HG03060 (cell line): ENCODE measurements at regions not wholly inside any gene's neighbourhood (a gene's known extent, or its start where the extent isn't known, plus 50 kb on each side); places are given as distances from the start of the nearest gene placed in this dataset.
A peak's percentile ranks its signal among the peaks of the same experiment; 100 is the strongest.

Source experiments
- ATAC-seq: cut with Tn5 transposase; IDR thresholded peaks from one replicate; pipeline ENCODE4 v1.9.1; 2021; ENCODE audit warnings: low read depth, moderate number of reproducible peaks; ENCODE audit not compliant: unreplicated experiment

GRCh38 chr4:179831274-179831673 lies 2389.0 kb upstream of the AGA start:
- ATAC-seq, result no peak

- ATAC-seq, result no peak
These were observed 2394.2 kb upstream of the AGA start for GRCh38 chr4:179836179-179837075.

- no peak for ATAC-seq
These were observed 2399.8 kb upstream of the TENM3 start for GRCh38 chr4:179843370-179843769.

GRCh38 chr4:179855469-179855868 lies 2387.7 kb upstream of the TENM3 start:
- ATAC-seq, result no peak

GRCh38 chr4:179858221-179858620 lies 2385.0 kb upstream of the TENM3 start:
- ATAC-seq, result no peak

DNA sequence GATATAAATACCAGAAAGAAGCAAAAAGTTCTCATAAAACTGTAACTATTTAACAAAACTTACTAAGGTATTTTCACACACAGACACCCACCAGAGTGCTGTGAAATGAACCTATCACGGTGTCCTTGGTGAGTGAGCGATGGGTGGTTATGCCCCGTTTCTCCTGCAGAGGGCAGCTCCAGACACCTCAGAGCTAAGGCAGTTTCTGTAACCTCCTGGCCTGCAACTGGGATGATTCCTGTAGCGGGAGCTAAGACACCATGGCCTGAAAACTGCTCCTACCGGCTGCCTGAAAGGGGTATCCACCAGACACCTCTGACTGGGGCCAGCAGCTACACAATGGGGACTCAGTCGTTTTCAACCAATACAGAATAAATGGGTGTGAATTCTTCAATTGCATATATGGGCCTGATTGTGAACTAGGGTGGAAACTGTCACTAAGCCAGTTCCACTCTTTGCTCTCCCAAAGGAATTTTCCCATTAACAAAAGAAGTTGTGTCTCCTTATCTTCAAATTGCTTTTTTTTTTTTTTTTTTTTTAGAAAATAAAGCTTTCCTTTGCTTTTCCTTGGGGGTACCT lies 2375.8 kb upstream of the TENM3 start:
- ATAC-seq, result peak; percentile 86

DNA sequence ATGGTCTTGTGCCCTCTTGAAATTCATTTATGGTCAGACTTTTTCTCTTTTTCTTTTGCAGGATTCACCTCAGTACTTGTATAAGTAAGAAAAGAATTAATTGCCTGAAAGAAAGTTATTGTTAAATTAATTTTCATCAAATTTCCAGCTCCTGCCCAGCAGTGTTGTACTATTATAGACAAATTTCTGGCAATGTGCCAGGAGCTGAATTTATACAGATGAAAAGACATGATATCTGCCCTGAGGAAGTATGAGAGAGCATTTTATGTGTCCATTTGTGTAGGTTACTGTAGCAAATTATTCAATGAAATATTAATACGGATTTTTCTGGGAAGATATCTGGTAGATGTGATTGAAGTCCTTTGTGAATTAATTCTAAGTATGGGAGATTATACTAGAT lies 2371.5 kb upstream of the TENM3 start:
- no peak for ATAC-seq

DNA sequence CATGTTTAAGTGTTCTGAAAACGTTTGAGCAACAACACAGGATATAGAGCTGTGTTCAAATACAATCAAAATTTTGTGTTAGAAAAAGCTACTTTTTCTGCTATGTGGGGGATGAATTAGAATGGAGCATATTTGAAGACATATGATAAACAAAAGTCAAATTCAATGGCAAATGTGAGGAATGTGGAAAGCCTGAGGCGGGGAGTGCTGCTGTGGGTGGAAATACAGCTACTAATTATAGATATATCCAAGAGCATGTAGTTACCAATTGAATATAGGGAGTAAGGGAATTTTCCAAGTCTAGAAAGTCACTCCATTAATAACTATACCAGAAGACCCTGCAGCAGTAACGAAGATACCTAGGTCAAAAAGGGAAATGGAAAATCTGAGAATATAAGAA lies 2370.4 kb upstream of the TENM3 start:
- ATAC-seq, result no peak

DNA sequence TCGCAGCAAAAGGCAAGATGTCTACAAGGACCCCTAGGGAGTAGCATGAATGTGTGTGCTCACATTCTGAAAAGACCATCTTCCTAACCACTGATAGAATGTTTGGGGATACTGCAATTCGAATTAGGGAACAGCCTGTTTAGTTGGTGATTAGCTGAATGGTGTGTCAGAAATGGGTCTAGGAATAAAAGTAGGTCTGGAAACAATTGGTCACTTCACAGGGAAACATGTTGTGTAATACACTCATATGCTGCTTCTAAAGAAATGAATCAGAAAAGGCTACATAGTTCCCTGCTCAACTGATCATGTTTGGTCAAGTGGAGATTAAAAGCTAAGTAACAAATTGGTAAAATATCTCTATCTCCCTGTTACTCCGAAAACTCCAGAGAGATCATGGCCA lies 2362.4 kb upstream of the TENM3 start:
- no peak for ATAC-seq

GRCh38 chr4:179894066-179894778 lies 2349.0 kb upstream of the TENM3 start:
- no peak for ATAC-seq

DNA sequence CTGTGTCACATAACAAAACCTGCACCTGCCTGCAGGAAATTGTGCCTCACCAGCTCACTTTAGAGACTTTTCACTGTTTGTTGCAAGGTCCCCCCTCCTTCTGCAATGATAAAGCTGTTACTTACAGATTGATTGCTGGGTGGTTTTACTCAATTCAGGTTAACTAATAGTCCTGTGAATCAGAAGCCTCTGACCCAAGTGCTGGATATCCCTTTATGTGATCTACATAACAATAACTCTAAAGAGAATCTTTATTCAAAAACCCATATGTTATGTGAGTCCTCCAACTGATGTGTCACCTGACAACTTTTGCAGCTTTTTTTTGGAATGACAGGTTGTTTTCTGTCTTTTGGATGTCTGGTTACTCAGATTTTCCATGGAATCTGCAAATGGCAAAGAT lies 2323.6 kb upstream of the TENM3 start:
- no peak for ATAC-seq

GRCh38 chr4:179927473-179927872 lies 2315.7 kb upstream of the TENM3 start:
- no peak for ATAC-seq

GRCh38 chr4:179941911-179942310 lies 2301.3 kb upstream of the TENM3 start:
- no peak for ATAC-seq

DNA sequence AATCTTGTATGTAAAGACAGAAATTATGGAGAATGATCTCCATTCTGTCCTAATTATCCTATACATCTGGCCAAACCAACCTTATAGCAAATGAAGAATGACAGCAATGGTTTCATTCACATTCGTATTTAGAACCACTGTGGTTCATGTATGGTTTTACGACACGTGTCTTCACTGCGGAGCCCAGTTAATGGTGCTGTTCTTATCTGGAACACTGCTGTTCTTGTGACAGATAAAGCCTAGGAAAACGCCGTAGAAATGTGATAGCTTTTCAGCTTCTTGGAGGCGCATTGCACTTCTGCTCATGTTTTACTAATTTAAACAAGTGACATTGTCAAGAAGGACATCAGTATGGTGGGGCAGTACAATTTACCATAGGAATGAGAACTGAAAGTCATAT lies 2266.4 kb upstream of the TENM3 start:
- ATAC-seq, result no peak

- ATAC-seq, result no peak
These were observed 2265.8 kb upstream of the TENM3 start for GRCh38 chr4:179977378-179977777.

GRCh38 chr4:179981161-179981560 lies 2262.0 kb upstream of the TENM3 start:
- ATAC-seq, result no peak

GRCh38 chr4:179989975-179990374 lies 2253.2 kb upstream of the TENM3 start:
- ATAC-seq, result peak; percentile 96

GRCh38 chr4:180009316-180009715 lies 2233.9 kb upstream of the TENM3 start:
- no peak for ATAC-seq

- ATAC-seq, result no peak
These were observed 2214.5 kb upstream of the TENM3 start for GRCh38 chr4:180028682-180029081.

DNA sequence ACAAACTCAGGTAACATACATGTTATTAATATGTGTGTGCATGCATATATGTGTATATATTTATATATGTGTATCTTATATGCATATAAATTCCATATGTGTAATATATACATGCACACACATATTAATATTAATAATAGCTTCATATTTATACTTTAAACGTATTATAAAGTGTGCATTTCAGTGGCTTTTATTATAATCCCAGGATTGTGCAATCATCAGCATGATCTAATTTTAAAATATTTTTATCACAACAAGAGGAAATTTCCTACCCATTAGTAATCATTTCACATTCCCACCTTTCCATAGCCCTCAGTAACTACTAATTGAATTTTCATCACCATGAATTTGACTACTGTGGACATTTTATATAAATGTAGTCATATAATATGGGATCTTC lies 2211.9 kb upstream of the TENM3 start:
- ATAC-seq, result no peak

- no peak for ATAC-seq
These were observed 2201.6 kb upstream of the TENM3 start for GRCh38 chr4:180041576-180041975.

DNA sequence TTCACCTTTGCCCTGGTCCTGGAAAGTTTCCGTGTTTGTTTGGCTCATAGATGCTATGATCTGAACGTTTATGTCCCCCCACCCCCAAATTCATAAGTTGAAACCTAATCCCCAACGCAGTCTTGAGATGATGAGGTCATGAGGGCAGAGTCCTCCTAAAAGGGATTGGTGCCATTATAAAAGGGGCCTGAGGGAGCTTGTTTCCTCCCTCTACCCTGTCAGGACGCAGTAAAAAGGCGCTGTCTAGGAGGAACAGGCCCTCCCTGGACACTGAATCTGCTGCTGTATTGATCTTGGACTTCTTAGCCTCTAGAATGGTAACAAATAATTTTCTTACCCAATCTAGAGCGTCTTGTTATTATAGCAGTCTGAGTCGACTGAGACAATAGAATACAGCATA lies 2190.6 kb upstream of the TENM3 start:
- ATAC-seq, result no peak
